ENCODE measurements at regions not wholly inside any gene's neighbourhood (a gene's known extent, or its start where the extent isn't known, plus 50 kb on each side); places are given as distances from the start of the nearest gene placed in this dataset.
"Not testable (repeated sequence)": the region's sequence is repeated elsewhere in the genome, so short reads cannot be mapped to it uniquely, and the experiment has no call there.

DNA sequence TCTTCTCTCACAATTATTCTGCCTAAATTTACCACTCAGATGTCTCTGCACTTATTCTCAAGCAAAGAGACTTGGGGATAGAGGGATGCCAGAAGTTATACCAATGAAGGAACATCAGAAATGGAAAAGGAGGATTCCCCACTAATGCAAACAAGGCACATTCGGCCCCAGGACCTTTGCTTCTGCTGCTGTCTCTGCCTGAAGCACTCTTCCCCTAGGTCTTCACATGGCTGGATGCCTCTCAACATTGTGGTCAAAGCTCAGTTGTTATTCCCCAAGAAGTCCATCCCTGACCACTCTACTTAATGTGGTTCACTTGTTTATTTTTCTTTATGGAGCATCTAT is 508.7 kb downstream of the DOK5 start:
- peaks cover 11% of the 10 kb centered on the region for H3K9me3 ChIP-seq (ENCODE audit: control insufficient read depth, low read length)
- no peaks in the 10 kb centered on the region for H3K27me3 ChIP-seq (ENCODE audit: control insufficient read depth, insufficient read depth, low read length, poor library complexity, severe bottlenecking)
- no peak overlapping the region for H3K4me3 ChIP-seq (ENCODE audit: low read length)
- WGBS, 2 experiments (ENCODE audit: insufficient coverage in 1 of 2, insufficient read length in 1 of 2): 52 to 83% methylated on average over 1 of the region's 1 CpG
- TF ChIP-seq, protein P1, sequence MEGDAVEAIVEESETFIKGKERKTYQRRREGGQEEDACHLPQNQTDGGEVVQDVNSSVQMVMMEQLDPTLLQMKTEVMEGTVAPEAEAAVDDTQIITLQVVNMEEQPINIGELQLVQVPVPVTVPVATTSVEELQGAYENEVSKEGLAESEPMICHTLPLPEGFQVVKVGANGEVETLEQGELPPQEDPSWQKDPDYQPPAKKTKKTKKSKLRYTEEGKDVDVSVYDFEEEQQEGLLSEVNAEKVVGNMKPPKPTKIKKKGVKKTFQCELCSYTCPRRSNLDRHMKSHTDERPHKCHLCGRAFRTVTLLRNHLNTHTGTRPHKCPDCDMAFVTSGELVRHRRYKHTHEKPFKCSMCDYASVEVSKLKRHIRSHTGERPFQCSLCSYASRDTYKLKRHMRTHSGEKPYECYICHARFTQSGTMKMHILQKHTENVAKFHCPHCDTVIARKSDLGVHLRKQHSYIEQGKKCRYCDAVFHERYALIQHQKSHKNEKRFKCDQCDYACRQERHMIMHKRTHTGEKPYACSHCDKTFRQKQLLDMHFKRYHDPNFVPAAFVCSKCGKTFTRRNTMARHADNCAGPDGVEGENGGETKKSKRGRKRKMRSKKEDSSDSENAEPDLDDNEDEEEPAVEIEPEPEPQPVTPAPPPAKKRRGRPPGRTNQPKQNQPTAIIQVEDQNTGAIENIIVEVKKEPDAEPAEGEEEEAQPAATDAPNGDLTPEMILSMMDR (conservative IDR thresholded peaks at IDR 0.05): no peak
- Mint-ChIP-seq H3K4me1 (no peaks in the 10 kb centered on the region), H3K27ac (no peak overlapping the region), H3K27me3 (ENCODE audit: insufficient read depth) (no peaks in the 10 kb centered on the region), H3K36me3 (ENCODE audit: low read depth) (no peaks in the 10 kb centered on the region), H3K4me3 (no peak overlapping the region), H3K9me3 (peaks cover 3% of the 10 kb centered on the region)
- no peak overlapping the region for H3K9ac ChIP-seq (ENCODE audit: extremely low read depth, low read length, poor library complexity, severe bottlenecking)
- H3K27ac ChIP-seq (ENCODE audit: low read depth, low read length): no peak overlapping the region
- no peaks in the 10 kb centered on the region for H3K36me3 ChIP-seq (ENCODE audit: control insufficient read depth, insufficient read depth, low read length)
- DNase-seq: no peak
- no peaks in the 10 kb centered on the region for H3K4me1 ChIP-seq (ENCODE audit: control insufficient read depth, insufficient read depth, low read length)

DNA sequence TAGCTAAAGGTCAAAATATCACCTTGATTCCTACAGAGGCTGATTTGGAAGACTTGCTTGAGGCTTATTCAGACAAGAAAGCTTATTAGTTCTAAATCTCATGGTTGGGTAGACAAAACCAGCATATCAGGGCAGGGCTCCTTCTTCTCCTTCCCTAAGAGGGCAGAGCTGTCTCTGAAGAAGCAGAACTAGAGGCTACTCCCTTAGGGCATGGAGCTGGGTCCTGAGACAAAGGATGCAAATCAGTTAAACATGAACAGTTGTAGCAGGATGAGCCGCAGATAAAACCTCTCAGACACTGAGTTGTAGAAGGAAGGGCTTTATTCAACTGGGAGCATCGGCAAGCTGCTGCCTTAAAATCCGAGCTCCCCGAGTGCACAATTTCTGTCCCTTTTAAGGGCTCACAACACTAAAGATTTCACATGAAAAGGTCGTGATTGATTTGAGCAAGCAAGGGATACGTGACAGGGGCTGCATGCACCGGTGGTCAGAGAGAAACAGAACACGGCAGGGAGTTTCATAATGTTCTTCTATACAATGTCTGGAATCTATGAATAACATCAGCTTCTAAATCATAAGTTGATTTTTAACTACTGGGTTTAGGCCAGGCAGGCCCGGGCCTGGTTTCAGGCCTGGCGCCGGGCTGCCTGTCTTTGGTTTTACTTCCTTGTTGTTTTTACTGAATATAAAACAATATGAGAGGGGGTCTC is 508.2 kb downstream of the DOK5 start:
- DNase-seq; H3K27me3 ChIP-seq (ENCODE audit: control insufficient read depth, insufficient read depth, low read length, poor library complexity, severe bottlenecking); H3K27ac Mint-ChIP-seq; H3K4me1 Mint-ChIP-seq; H3K9ac ChIP-seq (ENCODE audit: extremely low read depth, low read length, poor library complexity, severe bottlenecking); H3K4me3 ChIP-seq (ENCODE audit: low read length); H3K4me1 ChIP-seq (ENCODE audit: control insufficient read depth, insufficient read depth, low read length); H3K9me3 Mint-ChIP-seq; H3K36me3 Mint-ChIP-seq (ENCODE audit: low read depth); H3K4me3 Mint-ChIP-seq; H3K9me3 ChIP-seq (ENCODE audit: control insufficient read depth, low read length); H3K36me3 ChIP-seq (ENCODE audit: control insufficient read depth, insufficient read depth, low read length); H3K27ac ChIP-seq (ENCODE audit: low read depth, low read length); H3K27me3 Mint-ChIP-seq (ENCODE audit: insufficient read depth): not testable (repeated sequence)
- 76 to 79% methylated on average over 4 to 10 of the region's 11 CpGs for whole genome bisulfite sequencing, 2 experiments (ENCODE audit: insufficient coverage in 1 of 2, insufficient read length in 1 of 2)

DNA sequence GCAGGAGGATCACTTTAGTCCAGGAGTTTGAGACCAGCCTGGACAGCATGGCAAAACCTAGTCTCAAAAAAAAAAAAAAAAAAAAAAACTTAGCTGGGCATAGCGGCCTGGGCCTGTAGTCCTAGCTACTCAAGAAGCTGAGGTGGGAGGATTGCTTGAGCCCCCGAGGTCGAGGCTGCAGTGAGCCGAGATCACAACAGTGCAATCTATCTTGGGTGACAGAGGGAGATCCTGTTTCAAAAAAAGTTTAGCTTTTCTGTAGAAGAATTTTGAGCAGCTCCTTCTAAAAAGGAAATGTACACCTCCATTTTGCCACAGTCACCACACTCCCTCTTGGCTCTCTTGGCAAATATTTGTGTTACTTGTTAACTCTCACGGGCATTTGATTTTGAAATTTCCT is 505.8 kb downstream of the DOK5 start:
- Mint-ChIP-seq H3K4me1 (no peaks in the 10 kb centered on the region), H3K36me3 (ENCODE audit: low read depth) (no peaks in the 10 kb centered on the region), H3K9me3 (no peaks in the 10 kb centered on the region), H3K27me3 (ENCODE audit: insufficient read depth) (no peaks in the 10 kb centered on the region), H3K4me3 (no peak overlapping the region), H3K27ac (no peak overlapping the region)
- no peaks in the 10 kb centered on the region for H3K27me3 ChIP-seq (ENCODE audit: control insufficient read depth, insufficient read depth, low read length, poor library complexity, severe bottlenecking)
- H3K27ac ChIP-seq (ENCODE audit: low read depth, low read length): no peak overlapping the region
- TF ChIP-seq, protein P1 (conservative IDR thresholded peaks at IDR 0.05): no peak
- H3K36me3 ChIP-seq (ENCODE audit: control insufficient read depth, insufficient read depth, low read length): no peaks in the 10 kb centered on the region
- H3K9me3 ChIP-seq (ENCODE audit: control insufficient read depth, low read length): peaks cover 10% of the 10 kb centered on the region
- DNase-seq: no peak
- H3K4me3 ChIP-seq (ENCODE audit: low read length): no peak overlapping the region
- no peak overlapping the region for H3K9ac ChIP-seq (ENCODE audit: extremely low read depth, low read length, poor library complexity, severe bottlenecking)
- WGBS, 2 experiments (ENCODE audit: insufficient coverage in 1 of 2, insufficient read length in 1 of 2): 60 to 79% methylated on average over 1 to 5 of the region's 5 CpGs
- no peaks in the 10 kb centered on the region for H3K4me1 ChIP-seq (ENCODE audit: control insufficient read depth, insufficient read depth, low read length)

Measured in endodermal cell (in vitro differentiated cells).